MCF 10A (cell line): ENCODE measurements at regions not wholly inside any gene's neighbourhood (a gene's known extent, or its start where the extent isn't known, plus 50 kb on each side); places are given as distances from the start of the nearest gene placed in this dataset.

Experiments
- BruUV-seq: library from RNA; stranded (reverse); fragments of 400-500 nt; replicated peaks from 2 replicates; lab custom pipeline; 2021; lab: Mats Ljungman, UMichigan
- CTCF ChIA-PET: fragments of 300-600 bp; sonication (Branson Sonifier 250); formaldehyde crosslinking; extraction: SDS; loops from one replicate; lab custom pipeline; 2021; ENCODE audit warnings: antibody characterized with exemption, inconsistent platforms; lab: Yijun Ruan, JAX
- POLR2A ChIA-PET: fragments of 300-600, 350-650 bp; sonication (Branson Sonifier 250); formaldehyde crosslinking; extraction: SDS; loops from one replicate; lab custom pipeline; 2020; ENCODE audit warnings: antibody characterized with exemption, inconsistent platforms; lab: Yijun Ruan, JAX
- DNase-seq: peaks from one replicate; pipeline ENCODE4 v3.0.0-alpha.2; 2018; ENCODE audit not compliant: unreplicated experiment
- H3K27ac Mint-ChIP-seq: one replicate; pipeline ENCODE4 v1.8.0; 2022; ENCODE audit warnings: mild to moderate bottlenecking, low read depth, mixed read lengths; ENCODE audit not compliant: unreplicated experiment
- H3K27me3 Mint-ChIP-seq: one replicate; pipeline ENCODE4 v1.8.0; 2022; ENCODE audit warnings: mixed read lengths; ENCODE audit not compliant: insufficient read depth, unreplicated experiment
- H3K36me3 Mint-ChIP-seq: one replicate; pipeline ENCODE4 v1.8.0; 2022; ENCODE audit warnings: mild to moderate bottlenecking, moderate library complexity, mixed read lengths; ENCODE audit not compliant: insufficient read depth, unreplicated experiment
- H3K4me1 Mint-ChIP-seq: one replicate; pipeline ENCODE4 v1.8.0; 2022; ENCODE audit warnings: mixed read lengths; ENCODE audit not compliant: insufficient read depth, unreplicated experiment
- H3K4me3 Mint-ChIP-seq: one replicate; pipeline ENCODE4 v1.8.0; 2022; ENCODE audit warnings: mild to moderate bottlenecking, moderate library complexity, mixed read lengths; ENCODE audit not compliant: unreplicated experiment
- H3K9me3 Mint-ChIP-seq: one replicate; pipeline ENCODE4 v1.8.0; 2022; ENCODE audit warnings: mixed read lengths; ENCODE audit not compliant: unreplicated experiment
- CTCF ChIP-seq: fragments of 200-600 bp; IDR thresholded peaks from one replicate; pipeline ENCODE4 v1.8.0; 2022; ENCODE audit warnings: antibody characterized with exemption, mild to moderate bottlenecking; ENCODE audit not compliant: unreplicated experiment
- intact Hi-C: fragments of 100-400 bp; cut with micrococcal nuclease; formaldehyde crosslinking; loops from 2 replicates; pipeline ENCODE4 v1.14.1; 2022

GRCh38 chr9:13689925-13690324, 410.4 kb upstream of the MPDZ start:
- Mint-ChIP-seq H3K27me3 (no peaks in the 10 kb centered on the region), H3K4me1 (peaks cover 13% of the 10 kb centered on the region), H3K27ac (no peak overlapping the region), H3K4me3 (no peak overlapping the region), H3K9me3 (peaks cover 10% of the 10 kb centered on the region), H3K36me3 (no peaks in the 10 kb centered on the region)
- DNase-seq, result no peak
- BruUV-seq, result no TSS peak
- TF ChIP-seq CTCF, result no peak
- intact Hi-C loops, result loop anchor here (1.0 to 5.0 kb wide), 2 partner anchors 243 to 338 kb away; no protein-coding TSS in a partner anchor
- POLR2A ChIA-PET, result interaction anchor here (0.6 kb wide), 1 partner anchor 14 kb away, joined by 4 read pairs; no protein-coding TSS in a partner anchor
- CTCF ChIA-PET, result interaction anchor here (0.5 to 3.8 kb wide), 8 partner anchors 174 to 664 kb away, joined by 3 to 50 read pairs (median 4); no protein-coding TSS in a partner anchor

GRCh38 chr9:13688990-13689600, 409.6 kb upstream of the MPDZ start:
- no TSS peak for BruUV-seq
- Mint-ChIP-seq H3K4me3 (no peak overlapping the region), H3K9me3 (peaks cover 8% of the 10 kb centered on the region), H3K4me1 (peaks cover 13% of the 10 kb centered on the region), H3K36me3 (no peaks in the 10 kb centered on the region), H3K27ac (no peak overlapping the region), H3K27me3 (no peaks in the 10 kb centered on the region)
- DNase-seq, result peak; percentile 31
- POLR2A ChIA-PET, result interaction anchor here (0.6 to 1.5 kb wide), 6 partner anchors 14 to 970 kb away, joined by 3 to 4 read pairs (median 3); no protein-coding TSS in a partner anchor
- CTCF ChIA-PET, result interaction anchor here (0.6 to 3.8 kb wide), 23 partner anchors 9 to 706 kb away, joined by 3 to 50 read pairs (median 4); no protein-coding TSS in a partner anchor
- peak; percentile 33 for TF ChIP-seq CTCF
- intact Hi-C loops, result loop anchor here (1.0 to 5.0 kb wide), 2 partner anchors 242 to 337 kb away; no protein-coding TSS in a partner anchor

GRCh38 chr9:13688223-13688989, 408.9 kb upstream of the MPDZ start:
- POLR2A ChIA-PET, result interaction anchor here (0.6 to 1.5 kb wide), 11 partner anchors 13 to 969 kb away, joined by 3 to 4 read pairs (median 3); no protein-coding TSS in a partner anchor
- DNase-seq, result no peak
- Mint-ChIP-seq H3K4me1 (peaks cover 13% of the 10 kb centered on the region), H3K27ac (peak overlapping the region; percentile 43), H3K9me3 (peaks cover 8% of the 10 kb centered on the region), H3K36me3 (no peaks in the 10 kb centered on the region), H3K4me3 (no peak overlapping the region), H3K27me3 (no peaks in the 10 kb centered on the region)
- CTCF ChIA-PET, result interaction anchor here (0.5 to 3.8 kb wide), 38 partner anchors 8 to 741 kb away, joined by 3 to 50 read pairs (median 4); no protein-coding TSS in a partner anchor
- intact Hi-C loops, result loop anchor here (5.0 kb wide), 1 partner anchor 336 kb away; no protein-coding TSS in a partner anchor
- no peak for TF ChIP-seq CTCF
- BruUV-seq, result no TSS peak
